GM19372 (cell line): ENCODE measurements at regions not wholly inside any gene's neighbourhood (a gene's known extent, or its start where the extent isn't known, plus 50 kb on each side); places are given as distances from the start of the nearest gene placed in this dataset.
"Not testable (repeated sequence)": the region's sequence is repeated elsewhere in the genome, so short reads cannot be mapped to it uniquely, and the experiment has no call there.

Experiments
- ATAC-seq: cut with Tn5 transposase; IDR thresholded peaks from one replicate; pipeline ENCODE4 v1.9.1; 2021; ENCODE audit warnings: mild to moderate bottlenecking, low read depth, moderate library complexity; ENCODE audit not compliant: unreplicated experiment

GRCh38 chr10:23540401-23541030 is 101.6 kb downstream of the OTUD1 start:
- ATAC-seq, result no peak

GRCh38 chr10:23543691-23544380 is 105.0 kb downstream of the OTUD1 start:
- ATAC-seq, result no peak

GRCh38 chr10:23545866-23546265 is 107.0 kb downstream of the OTUD1 start:
- not testable (repeated sequence) for ATAC-seq

GRCh38 chr10:23556727-23557440 is 118.0 kb downstream of the OTUD1 start:
- ATAC-seq, result no peak

- ATAC-seq, result no peak
Measured at GRCh38 chr10:23557777-23558176, 118.9 kb downstream of the OTUD1 start.

GRCh38 chr10:23558361-23558799 is 119.5 kb downstream of the OTUD1 start:
- ATAC-seq, result no peak

GRCh38 chr10:23568996-23569395 is 130.1 kb downstream of the OTUD1 start:
- no peak for ATAC-seq

- ATAC-seq, result no peak
Measured at GRCh38 chr10:23571884-23572283, 133.0 kb downstream of the OTUD1 start.

GRCh38 chr10:23581906-23582450 is 143.1 kb downstream of the OTUD1 start:
- no peak for ATAC-seq

- no peak for ATAC-seq
Measured at GRCh38 chr10:23584396-23584795, 145.5 kb downstream of the OTUD1 start.

GRCh38 chr10:23585186-23585585 is 146.3 kb downstream of the OTUD1 start:
- no peak for ATAC-seq

- ATAC-seq, result no peak
Measured at GRCh38 chr10:23585666-23586065, 146.8 kb downstream of the OTUD1 start.

- not testable (repeated sequence) for ATAC-seq
Measured at GRCh38 chr10:23595278-23595677, 156.4 kb downstream of the OTUD1 start.

- no peak for ATAC-seq
Measured at GRCh38 chr10:23604613-23605012, 165.7 kb downstream of the OTUD1 start.

GRCh38 chr10:23606456-23606855 is 167.6 kb downstream of the OTUD1 start:
- no peak for ATAC-seq

GRCh38 chr10:23608926-23609325 is 170.1 kb downstream of the OTUD1 start:
- ATAC-seq, result no peak

- no peak for ATAC-seq
Measured at GRCh38 chr10:23610626-23611307, 171.9 kb downstream of the OTUD1 start.

- ATAC-seq, result no peak
Measured at GRCh38 chr10:23611308-23612029, 172.6 kb downstream of the OTUD1 start.

GRCh38 chr10:23613900-23614299 is 175.0 kb downstream of the OTUD1 start:
- peak; percentile 53 for ATAC-seq

- ATAC-seq, result peak; percentile 49
Measured at GRCh38 chr10:23614483-23614882, 175.6 kb downstream of the OTUD1 start.
